Epithelial cell of proximal tubule (primary cell): ENCODE measurements at regions not wholly inside any gene's neighbourhood (a gene's known extent, or its start where the extent isn't known, plus 50 kb on each side); places are given as distances from the start of the nearest gene placed in this dataset.
"Not testable (repeated sequence)": the region's sequence is repeated elsewhere in the genome, so short reads cannot be mapped to it uniquely, and the experiment has no call there.

ENCODE experiments used
- DNase-seq: peaks from one replicate; pipeline ENCODE4 v3.0.0-alpha.2; 2011; ENCODE audit warnings: low read depth
- H3K4me3 ChIP-seq: 2 replicates; pipeline ENCODE4 v1.5.1; 2011; ENCODE audit warnings: low read depth, mild to moderate bottlenecking, low read length
- CTCF ChIP-seq: conservative IDR thresholded peaks from 2 replicates; pipeline ENCODE4 v1.5.1; 2012; ENCODE audit warnings: low read depth, mild to moderate bottlenecking, low read length

- DNase-seq = no peak
Observed at GRCh38 chr16:29237971-29238370, 168.5 kb downstream of the NPIPB11 start.

GRCh38 chr16:29237495-29237894 lies 169.0 kb downstream of the NPIPB11 start:
- H3K4me3 ChIP-seq, DNase-seq: not testable (repeated sequence)

More at GRCh38 chr16:29237971-29238370, 168.5 kb downstream of the NPIPB11 start:
- H3K4me3 ChIP-seq = no peak overlapping the region
- TF ChIP-seq CTCF = no peak

GRCh38 chr16:29237023-29237422 lies 169.5 kb downstream of the NPIPB11 start:
- DNase-seq, H3K4me3 ChIP-seq: not testable (repeated sequence)

- H3K4me3 ChIP-seq, DNase-seq: not testable (repeated sequence)
Observed at GRCh38 chr16:29235836-29236370, 170.6 kb downstream of the NPIPB11 start.

- H3K4me3 ChIP-seq, DNase-seq: not testable (repeated sequence)
Observed at GRCh38 chr16:29234536-29235275, 171.8 kb downstream of the NPIPB11 start.

GRCh38 chr16:29233705-29234404 lies 172.7 kb downstream of the NPIPB11 start:
- not testable (repeated sequence) for DNase-seq, H3K4me3 ChIP-seq

- H3K4me3 ChIP-seq = no peak overlapping the region
- DNase-seq = no peak
- TF ChIP-seq CTCF = no peak
Observed at GRCh38 chr16:29232811-29233704, 173.5 kb downstream of the NPIPB11 start.

- not testable (repeated sequence) for H3K4me3 ChIP-seq, DNase-seq
Observed at GRCh38 chr16:29232160-29232705, 174.3 kb downstream of the NPIPB11 start.

- no peak for DNase-seq
- no peak overlapping the region for H3K4me3 ChIP-seq
- no peak for TF ChIP-seq CTCF
Observed at GRCh38 chr16:29231244-29231643, 175.3 kb downstream of the NPIPB11 start.
